Neural cell (in vitro differentiated cells): ENCODE measurements at regions not wholly inside any gene's neighbourhood (a gene's known extent, or its start where the extent isn't known, plus 50 kb on each side); places are given as distances from the start of the nearest gene placed in this dataset.

ENCODE experiments used
- EP300 ChIP-seq: fragments of 450-650 bp; conservative IDR thresholded peaks from 2 replicates; pipeline ENCODE4 v1.6.1; 2014; ENCODE audit warnings: antibody characterized with exemption, mild to moderate bottlenecking, moderate library complexity; ENCODE audit not compliant: poor library complexity, severe bottlenecking
- EZH2 ChIP-seq: fragments of 200-600, 300-800 bp; shearing (Covaris generic), sonication (generic); IDR thresholded peaks from 2 replicates; pipeline ENCODE4 v1.6.1; 2014; ENCODE audit warnings: antibody characterized with exemption, low read length, borderline replicate concordance, mild to moderate bottlenecking; ENCODE audit not compliant: insufficient read depth, poor library complexity, severe bottlenecking
- POLR2AphosphoS5 ChIP-seq: IDR thresholded peaks from 2 replicates; pipeline ENCODE4 v1.6.1; 2012
- RAD21 ChIP-seq: fragments of 450-650 bp; conservative IDR thresholded peaks from 2 replicates; pipeline ENCODE4 v1.6.1; 2014; ENCODE audit warnings: antibody characterized with exemption, mild to moderate bottlenecking, moderate library complexity
- REST ChIP-seq: IDR thresholded peaks from 2 replicates; pipeline ENCODE4 v1.6.1; 2012; ENCODE audit warnings: borderline replicate concordance
- SMC3 ChIP-seq: fragments of 450-650 bp; conservative IDR thresholded peaks from 2 replicates; pipeline ENCODE4 v1.6.1; 2014; ENCODE audit warnings: antibody characterized with exemption, mild to moderate bottlenecking, moderate library complexity; ENCODE audit not compliant: poor library complexity
- TF ChIP-seq, protein P1 (sequence below): fragments of 450-650 bp; IDR thresholded peaks from 2 replicates; pipeline ENCODE4 v1.5.1; 2014; ENCODE audit warnings: antibody characterized with exemption, mild to moderate bottlenecking, moderate library complexity; ENCODE audit not compliant: poor library complexity, severe bottlenecking

- TF ChIP-seq, protein P1, sequence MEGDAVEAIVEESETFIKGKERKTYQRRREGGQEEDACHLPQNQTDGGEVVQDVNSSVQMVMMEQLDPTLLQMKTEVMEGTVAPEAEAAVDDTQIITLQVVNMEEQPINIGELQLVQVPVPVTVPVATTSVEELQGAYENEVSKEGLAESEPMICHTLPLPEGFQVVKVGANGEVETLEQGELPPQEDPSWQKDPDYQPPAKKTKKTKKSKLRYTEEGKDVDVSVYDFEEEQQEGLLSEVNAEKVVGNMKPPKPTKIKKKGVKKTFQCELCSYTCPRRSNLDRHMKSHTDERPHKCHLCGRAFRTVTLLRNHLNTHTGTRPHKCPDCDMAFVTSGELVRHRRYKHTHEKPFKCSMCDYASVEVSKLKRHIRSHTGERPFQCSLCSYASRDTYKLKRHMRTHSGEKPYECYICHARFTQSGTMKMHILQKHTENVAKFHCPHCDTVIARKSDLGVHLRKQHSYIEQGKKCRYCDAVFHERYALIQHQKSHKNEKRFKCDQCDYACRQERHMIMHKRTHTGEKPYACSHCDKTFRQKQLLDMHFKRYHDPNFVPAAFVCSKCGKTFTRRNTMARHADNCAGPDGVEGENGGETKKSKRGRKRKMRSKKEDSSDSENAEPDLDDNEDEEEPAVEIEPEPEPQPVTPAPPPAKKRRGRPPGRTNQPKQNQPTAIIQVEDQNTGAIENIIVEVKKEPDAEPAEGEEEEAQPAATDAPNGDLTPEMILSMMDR = no peak
- TF ChIP-seq REST (no peak), RAD21 (no peak), EP300 (no peak), EZH2 (no peak), POLR2AphosphoS5 (no peak), SMC3 (no peak)
These were observed 114.1 kb upstream of the SGK1 start for GRCh38 chr6:134432036-134432435.
